GM21390 (cell line): ENCODE measurements at regions not wholly inside any gene's neighbourhood (a gene's known extent, or its start where the extent isn't known, plus 50 kb on each side); places are given as distances from the start of the nearest gene placed in this dataset.

Experiments used
- ATAC-seq: cut with Tn5 transposase; IDR thresholded peaks from one replicate; pipeline ENCODE4 v1.9.1; 2021; ENCODE audit not compliant: unreplicated experiment

DNA sequence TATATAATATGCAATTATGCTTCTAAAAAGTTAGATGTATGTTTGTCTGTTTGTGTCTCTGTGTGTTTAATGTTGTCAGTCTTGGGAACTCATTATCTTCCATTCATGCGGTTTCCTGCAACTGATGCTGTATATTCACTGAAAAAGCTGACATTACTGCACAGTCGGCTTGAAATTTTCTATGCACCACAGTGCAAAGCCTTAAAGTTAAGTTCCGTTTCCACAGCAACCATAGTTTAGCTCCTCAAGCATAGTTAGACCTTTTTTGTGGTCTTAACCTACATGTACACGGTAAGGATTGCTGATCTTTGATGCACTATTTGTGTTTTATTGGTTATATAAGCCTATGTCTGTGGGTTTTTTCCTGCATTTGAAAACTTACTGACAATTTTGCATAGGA, 309.4 kb downstream of the KCNC2 start:
- no peak for ATAC-seq

DNA sequence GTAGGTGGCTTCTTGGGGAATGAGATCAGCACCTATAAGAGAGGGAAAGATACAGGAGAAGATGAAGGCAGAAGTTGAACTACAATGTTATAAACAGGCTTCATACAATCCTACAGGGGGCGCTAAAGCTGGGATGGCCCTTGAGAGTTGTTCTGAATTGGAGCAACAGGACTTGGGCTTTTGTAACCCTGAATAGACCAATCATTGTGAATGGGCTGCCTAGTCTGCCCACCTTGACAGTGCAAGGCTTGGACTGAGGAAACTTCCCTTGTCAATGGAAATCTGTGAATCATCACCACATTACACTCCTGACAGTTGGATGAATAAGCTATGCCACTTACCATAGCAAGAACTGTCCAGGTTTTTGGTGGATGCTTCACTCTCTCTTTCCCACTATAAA, 306.1 kb downstream of the KCNC2 start:
- no peak for ATAC-seq

DNA sequence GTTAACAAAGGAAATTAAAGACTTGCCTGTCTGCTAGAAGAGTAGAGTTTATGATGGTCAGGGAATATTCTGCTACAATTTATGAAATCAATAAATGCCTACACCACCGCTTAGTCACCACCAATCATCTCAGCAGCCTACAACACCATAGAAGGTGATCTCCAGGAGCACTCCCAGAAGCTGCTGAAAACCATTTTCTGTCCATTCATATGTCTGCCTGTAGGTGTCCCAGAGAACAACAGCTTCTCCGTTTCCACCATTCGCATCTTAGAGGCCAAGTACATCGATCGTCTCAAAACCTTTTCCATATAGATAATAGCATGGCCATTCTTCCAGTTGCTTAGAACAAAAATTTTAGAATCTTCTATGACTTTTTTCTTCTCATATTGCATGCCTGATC, 303.4 kb downstream of the KCNC2 start:
- no peak for ATAC-seq

DNA sequence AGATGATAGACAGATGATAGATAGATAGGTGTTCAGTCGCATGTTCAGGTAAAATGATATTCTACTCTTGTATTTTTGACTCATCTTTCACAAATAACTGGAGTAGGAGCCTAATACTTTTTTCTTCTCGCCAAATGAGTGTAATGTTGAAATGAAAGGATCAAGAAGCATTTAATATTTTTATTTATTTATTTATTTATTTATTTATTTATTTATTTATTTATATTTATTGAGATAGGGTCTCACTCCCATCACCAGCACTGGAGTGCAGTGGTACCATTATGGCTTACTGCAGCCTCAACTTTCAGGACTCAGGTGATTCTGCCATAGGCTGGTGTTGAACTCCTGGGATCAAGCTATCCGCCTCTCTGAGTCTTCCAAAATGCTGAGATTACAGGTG, 298.8 kb downstream of the KCNC2 start:
- no peak for ATAC-seq

DNA sequence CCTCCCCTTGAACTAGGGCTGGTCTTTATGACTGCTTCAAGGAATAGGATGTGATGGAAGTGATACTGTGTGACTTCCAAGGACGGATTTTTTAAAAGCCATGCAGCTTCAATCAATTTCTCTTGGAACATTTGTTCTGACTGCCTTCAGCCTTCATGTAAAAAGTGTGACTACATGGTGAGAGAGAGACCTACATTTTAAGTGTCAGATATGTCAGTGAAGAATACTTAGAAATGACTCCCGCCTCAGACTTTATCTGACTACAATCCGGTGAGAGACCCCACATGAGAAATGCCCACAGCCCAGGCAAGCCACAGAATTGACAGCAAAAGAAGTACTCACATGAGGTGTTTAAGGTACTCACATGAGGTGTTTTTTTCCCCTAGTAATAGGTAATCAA, 295.3 kb downstream of the KCNC2 start:
- ATAC-seq, result no peak

DNA sequence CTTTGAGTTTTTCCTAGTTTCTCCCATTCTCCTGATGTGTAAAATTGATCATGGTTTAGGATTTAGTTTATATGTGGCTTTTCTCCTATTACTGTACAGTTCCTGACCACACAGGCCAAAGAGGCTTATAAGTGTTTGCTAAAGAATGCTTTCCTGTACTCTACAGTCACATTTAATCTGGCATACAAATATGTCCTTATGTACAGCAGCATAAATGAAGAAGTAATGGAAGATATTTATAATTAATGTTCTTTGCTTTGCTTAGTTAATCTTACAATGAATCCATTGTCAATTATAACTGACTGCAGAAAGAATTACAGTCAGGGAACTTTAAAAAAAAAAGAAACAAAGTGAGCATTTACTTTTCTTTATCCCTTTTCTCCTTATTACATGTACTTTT, 293.9 kb downstream of the KCNC2 start:
- no peak for ATAC-seq

DNA sequence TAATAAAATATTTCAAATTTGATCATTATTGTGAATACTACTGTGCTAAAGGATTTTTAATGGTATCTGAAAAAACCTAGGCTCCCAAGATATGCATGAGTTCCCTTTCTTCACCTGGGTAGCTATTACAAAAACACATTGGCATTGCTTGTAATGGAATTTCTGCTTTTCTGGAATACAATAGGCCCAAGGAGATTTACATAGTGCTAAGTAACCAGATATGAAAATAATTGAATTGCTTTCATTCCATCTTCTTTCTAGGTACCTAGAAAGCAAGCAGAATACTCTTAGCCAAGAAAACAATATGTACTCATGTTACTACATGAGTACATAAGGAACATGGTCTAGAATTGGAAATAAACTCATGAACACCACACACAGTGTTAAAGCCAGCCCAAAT, 291.9 kb downstream of the KCNC2 start:
- ATAC-seq, result no peak

DNA sequence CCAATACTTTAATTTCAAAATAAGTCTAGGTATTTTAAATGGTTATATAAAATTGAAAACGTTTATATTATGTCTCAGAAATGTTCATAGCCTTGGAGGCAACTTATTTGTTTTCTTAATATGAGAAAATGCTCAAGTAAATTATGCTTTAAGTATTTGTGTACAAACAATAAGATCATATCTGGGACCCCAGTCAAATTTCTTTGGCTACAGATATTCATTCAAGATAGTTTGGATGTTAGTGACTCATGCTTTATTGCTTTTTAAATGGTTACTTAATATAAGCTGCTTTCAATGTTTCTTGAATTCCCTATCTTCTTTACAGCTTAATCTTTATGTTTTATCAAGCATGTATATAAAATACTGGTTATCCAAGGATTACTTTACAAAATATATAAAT, 291.3 kb downstream of the KCNC2 start:
- no peak for ATAC-seq

DNA sequence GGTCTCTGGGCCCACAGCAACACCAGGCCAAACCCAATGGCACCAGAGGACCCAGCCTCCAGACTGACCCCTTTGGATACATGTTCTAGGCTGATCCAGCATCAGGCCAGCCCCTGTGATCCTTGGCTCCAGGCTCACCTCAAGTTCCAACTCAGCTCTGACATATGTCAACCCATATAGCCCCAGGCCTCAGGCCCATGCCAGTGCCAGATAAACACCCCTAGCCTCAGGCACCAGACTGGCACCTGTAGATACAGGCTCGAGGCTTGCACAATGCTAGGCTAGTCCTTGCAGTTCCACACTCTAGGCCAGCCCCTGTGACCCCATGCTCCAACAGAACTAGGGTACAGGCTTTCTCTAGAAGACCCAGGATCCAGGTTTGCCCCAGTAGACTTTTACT, 287.5 kb downstream of the KCNC2 start:
- ATAC-seq, result no peak

DNA sequence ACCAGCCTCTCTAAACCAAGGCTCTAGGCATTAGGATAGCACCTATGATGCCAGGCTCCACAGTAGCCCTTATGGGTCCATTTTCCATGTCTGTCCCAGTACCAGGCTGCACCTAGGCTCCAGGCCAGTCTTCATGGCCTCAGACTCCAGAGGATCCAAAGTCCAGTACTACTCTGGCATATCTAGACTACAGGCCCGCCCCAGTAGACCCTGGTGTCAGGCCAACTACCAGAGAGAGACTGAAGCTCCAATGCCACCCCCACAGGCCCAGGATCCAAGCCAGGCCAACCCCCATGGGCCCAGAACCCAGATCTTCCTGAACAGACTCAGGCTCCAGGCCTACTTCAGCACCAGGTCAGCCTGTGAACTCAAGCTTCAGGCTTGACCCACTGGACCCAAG, 287.0 kb downstream of the KCNC2 start:
- no peak for ATAC-seq

DNA sequence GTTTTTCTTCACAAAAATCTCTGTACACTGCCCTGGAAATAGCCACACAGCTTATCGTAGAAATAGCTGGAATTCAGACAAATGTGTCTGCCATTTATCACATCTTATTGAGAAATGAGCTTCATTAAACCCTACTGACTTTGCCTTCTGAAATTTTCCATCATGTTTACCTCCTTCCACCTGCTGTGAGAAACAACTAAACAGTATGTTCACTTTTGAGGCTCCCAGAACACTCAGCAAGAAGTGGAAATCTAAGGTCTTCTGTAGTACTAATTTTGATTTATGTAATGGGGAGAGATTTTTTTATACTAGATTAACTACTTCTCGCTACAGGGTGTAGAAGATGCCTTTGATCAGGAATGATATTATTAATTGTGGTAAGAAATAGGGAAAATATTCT, 268.0 kb downstream of the KCNC2 start:
- no peak for ATAC-seq

DNA sequence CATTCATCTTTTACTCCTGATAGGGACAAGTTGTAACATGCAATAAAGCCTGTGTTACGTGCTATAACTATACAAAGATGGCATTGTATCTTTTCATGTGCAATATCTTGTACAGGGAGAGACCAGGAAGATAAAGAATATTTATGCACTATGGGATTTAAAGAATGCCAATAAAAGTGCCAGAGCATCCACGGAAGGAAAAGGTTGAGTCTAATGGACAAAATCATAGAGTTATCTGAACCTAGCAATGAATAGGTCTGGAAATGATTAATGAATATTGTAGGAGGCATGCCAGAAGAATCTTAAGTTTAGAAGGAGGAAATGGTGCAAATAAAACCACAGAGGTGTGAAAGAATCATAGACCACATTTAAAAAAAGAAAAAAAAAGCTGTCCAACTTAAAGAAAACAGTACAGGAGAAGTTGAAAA, 263.9 kb downstream of the KCNC2 start:
- no peak for ATAC-seq

DNA sequence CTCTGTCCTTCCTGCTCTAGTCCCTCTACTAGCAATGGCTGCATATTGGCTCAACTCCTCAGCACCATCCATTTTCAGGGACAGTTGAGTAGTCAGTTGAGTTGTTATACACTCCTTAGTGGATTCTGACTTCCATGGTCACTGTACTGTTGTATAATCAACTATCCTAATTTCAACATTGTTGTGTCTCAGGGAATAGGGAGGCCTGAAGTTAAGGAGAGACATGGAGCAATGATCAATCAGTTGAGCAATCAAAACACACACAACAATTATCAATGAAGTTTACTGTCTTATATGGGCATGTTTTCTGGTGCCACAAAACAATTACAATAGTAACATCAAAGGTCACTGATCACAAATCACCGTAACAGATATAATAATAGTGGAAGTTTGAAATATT, 255.9 kb downstream of the KCNC2 start:
- ATAC-seq, result no peak

DNA sequence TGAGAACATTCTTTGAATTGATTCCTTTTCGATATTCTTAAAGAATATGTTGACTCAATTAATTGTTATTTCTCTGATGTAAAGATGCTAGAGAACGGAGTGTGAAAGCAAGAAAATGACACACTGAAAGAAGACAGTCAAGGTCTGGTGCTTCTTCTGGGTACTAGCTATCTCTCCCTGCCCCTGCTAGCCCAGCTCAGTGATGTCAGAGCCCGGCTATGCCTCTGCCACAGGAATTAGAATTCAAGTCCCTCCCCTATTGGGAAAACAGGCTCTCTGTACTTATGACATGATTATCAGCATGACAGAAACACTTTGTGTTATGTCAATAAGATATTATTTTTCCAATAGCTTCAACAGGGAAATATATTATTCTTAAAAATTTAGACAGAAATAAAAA, 252.4 kb downstream of the KCNC2 start:
- no peak for ATAC-seq

DNA sequence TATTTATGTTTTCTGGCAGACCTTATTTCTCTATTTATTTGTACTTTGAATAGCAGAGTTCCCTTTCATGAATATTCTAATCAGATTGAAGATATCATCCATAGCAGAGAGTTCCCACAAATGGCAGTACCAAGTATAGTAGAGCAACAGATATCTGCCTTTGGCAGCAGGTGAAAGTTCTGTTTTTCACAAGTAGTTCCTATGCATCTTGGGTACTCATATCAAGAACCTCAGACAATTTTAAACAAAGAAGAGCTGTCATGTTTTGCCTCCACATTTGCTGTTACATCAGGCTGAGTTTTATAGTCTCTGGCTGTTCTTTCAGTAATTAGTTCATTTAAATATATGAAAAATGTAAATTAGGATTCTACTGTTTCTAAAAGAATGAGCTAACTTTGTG, 252.0 kb downstream of the KCNC2 start:
- ATAC-seq, result no peak

DNA sequence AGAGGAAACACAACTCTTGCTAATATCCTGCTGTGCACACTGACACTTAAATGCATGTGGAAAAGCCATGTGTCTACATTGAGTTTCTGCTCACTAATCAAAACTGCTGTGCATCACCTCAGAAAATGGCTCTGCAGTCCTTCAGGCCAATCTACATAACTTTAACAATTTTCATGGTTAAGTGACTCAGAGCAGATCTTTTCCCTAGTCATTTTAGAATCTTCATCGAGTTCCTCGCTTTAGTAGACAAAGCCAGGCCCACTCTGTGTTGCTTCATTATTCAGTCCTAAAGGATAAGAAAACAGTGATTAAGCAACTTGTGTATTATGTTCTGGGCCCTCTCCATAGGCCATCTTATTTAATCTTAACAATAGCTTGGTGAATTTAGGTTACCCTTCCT, 250.0 kb downstream of the KCNC2 start:
- no peak for ATAC-seq

DNA sequence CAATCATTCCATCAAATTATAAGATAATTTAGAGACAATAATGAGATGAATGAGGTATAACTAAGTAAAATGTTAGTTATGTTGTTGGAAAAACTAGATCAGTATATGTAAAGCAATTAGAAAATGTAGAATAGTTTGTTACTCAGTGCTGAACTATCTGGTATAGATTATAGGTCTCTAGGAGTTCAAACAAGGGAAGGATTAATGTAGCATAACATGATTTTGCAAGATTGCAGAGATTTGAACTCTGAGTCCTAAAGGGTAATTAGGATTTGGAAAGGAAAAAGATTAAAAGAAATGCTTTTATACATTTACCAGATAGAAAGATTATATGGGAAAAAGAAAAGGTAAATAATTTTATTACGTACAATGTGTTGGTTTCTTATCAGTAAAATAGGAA, 246.3 kb downstream of the KCNC2 start:
- no peak for ATAC-seq

DNA sequence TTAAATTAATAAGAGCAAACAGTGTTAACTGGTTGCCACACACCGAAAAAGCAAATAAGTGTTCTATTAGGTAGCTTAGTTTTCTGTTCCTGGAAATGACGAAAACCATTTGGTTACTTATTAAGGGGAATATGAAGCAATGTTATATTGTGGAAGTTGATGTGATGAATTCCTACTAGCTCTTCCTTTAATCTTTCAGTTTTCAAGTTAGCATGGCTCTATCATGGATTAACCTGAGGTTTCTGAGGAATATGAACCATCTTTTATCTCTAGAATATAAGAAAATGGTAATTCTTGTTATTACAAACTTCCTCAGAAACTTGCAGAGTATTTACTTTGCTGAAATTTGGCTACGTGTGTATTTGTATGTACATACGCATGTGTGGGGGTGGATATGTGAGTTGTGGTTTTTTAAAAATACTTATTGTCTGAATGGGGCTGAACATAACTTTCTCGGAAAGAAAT, 245.7 kb downstream of the KCNC2 start:
- ATAC-seq, result no peak

DNA sequence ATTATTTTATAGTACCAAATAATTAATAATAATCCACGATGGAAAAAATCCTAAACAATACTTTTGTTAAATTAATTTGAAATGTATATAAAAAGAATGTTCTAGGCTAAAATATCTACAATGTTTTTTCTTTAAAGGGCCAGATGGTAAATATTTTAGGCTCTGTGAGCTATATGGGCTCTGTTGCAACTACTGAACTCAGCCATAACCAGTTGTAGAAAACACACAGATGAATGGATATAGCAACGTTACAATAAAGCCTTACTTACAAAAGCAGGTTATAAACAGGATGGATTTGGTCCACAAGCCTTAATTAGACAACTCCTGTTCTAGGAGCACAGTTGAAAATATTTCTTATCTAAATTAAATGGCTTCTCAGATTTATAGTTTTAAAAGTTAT, 245.2 kb downstream of the KCNC2 start:
- ATAC-seq, result no peak

DNA sequence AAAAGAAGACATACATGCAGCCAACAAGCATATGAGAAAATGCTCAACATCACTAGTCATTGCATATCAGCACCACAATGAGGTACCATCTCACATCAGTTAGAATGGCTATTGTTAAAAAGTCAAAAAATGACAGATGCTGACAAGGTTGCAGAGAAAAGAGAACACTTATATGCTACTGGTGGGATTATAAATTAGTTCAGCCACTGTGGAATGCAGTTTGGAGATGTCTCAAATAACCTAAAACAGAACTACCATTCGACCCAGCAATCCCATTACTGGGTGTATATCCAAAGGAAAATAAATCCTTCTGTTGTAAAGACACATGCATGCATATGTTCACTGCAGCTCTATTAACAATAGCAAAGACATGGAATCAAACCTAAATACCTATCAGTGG, 238.4 kb downstream of the KCNC2 start:
- ATAC-seq, result no peak

DNA sequence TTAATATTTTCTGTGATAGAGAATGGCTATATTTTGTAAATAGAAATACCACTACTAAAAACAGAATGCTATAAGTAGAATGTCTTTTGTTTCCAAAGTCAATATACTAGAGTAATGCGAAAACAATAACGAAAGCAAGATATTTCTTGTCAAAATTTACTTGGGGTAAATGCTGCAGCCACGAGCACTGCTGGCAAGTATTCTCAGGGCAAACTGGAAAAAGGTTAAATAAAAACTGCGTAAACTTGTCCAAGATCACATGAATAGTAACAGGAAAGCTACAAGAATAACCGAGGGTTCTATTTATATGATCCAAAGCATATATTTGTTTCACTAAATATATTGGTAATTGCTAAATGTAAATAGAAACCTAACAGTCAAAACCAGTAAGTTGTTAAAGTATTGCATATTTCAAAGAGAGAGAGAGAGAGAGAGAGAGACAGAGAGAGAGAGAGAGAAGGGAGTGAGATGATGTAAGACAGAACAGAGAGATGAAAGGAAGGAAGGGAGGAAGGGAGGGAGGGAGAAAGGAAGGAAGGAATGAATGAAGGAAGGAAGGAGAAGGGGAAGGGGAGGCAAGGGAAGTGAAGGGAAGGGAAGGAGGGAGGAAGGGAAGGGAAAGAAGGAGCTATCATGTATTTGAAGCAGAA, 231.7 kb downstream of the KCNC2 start:
- ATAC-seq, result no peak

DNA sequence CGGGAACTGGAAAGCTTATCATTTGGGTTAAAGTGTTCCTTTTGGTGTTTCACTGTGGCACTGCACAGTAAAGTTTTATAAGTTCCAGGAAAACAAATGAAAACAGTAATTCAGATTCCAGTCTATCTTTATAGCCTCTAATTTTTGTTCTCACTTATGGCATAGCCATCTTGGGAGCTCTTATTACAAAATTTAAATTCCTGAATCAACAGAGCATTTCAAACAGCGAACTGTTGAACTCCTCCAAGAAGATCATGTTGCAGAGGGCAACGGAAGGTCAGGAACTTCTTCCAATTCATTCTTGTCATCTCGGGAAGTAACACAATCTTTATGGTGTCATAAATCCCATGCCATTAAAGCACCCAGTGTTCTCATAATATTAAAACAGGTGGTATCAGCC, 229.1 kb downstream of the KCNC2 start:
- ATAC-seq, result no peak

DNA sequence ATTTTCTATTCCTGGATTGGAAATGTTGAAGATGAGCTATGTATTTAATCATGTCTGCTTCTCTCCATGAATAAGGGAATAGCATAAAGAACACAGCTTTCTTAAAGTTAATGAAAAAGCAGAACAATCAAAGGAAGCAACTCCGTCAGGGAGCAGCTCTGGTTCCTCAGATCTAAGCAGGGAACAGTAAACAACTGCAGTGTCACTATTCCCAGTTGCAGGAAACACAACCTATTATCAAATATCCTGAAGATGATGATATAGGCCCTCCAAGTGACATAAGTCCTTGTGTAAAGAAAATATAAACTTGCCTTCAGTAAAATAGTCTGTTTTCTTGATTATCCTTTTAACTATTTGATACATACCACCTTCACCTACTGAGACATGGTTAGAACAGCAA, 228.1 kb downstream of the KCNC2 start:
- no peak for ATAC-seq

DNA sequence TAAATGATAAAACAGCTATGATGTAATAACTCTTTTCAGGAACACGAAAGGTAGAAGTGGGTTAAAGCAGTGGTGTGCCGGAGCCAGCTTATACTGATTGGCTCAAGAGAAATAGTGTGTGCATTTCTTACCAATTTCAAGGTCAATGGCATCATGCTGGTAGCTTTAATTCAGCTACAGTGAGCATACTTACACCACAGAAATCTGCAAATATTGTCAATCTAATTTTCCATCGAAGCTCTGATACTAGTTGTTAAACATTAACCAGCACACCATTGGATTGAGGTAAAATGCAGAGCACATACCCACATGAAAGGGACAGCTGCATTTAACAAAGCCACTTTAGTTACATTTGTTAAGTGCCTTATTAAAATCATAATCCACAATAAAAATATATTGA, 225.7 kb downstream of the KCNC2 start:
- ATAC-seq, result no peak
